Right lobe of liver (tissue), 4 donors: ENCODE measurements at regions not wholly inside any gene's neighbourhood (a gene's known extent, or its start where the extent isn't known, plus 50 kb on each side); places are given as distances from the start of the nearest gene placed in this dataset.

Experiments used
- CTCF ChIP-seq, 4 donors: fragments of 200-600 bp in 3 of 4; fragments of 450-650 bp in 1 of 4; IDR thresholded peaks; one replicate each; pipeline versions ENCODE4 v1.5.1 to v1.8.0; 2016 to 2022; ENCODE audit warnings: antibody characterized with exemption in 4 of 4, mild to moderate bottlenecking in 2 of 4
- POLR2A ChIP-seq: fragments of 450-650 bp; IDR thresholded peaks from one replicate; pipeline ENCODE4 v1.6.1; 2017; ENCODE audit warnings: antibody characterized with exemption, mild to moderate bottlenecking
- donor health status: DM: no; HTN: no; CAD: no.
- donor health status: DM: no; HTN: no; CAD: no.
- donor health status: DM: no; HTN: yes; CAD: no.

DNA sequence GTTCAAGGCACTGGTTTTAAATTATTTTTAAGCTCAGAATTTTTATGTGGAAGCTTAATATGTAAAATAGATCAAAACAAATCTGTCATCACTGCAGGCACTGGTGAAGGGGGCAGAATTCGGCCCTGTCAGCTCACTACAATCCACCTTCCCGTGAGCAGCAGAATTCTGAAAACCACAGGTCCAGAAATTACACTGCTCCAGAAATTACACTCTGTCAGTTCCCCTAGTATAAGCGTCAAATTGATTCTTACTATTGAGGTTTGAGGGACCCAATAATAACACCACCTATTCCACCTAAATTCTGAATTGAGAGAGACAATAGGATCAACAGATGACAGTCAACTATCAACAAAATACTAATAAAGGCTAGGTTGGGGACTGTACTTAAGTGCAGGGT lies 245.5 kb downstream of the PHLDA1 start:
- TF ChIP-seq CTCF (IDR thresholded peaks at IDR 0.05): no peak
- no peak for TF ChIP-seq POLR2A
